Fibroblast of lung (primary cell): ENCODE measurements at regions not wholly inside any gene's neighbourhood (a gene's known extent, or its start where the extent isn't known, plus 50 kb on each side); places are given as distances from the start of the nearest gene placed in this dataset.

Experiments used
- CTCF ChIP-seq, 2 donors: IDR thresholded peaks in 1 of 2; conservative IDR thresholded peaks in 1 of 2; 1 replicate in 1 of 2; 2 replicates in 1 of 2; pipeline ENCODE4 v1.5.1; 2011 to 2012; ENCODE audit warnings: low read length in 2 of 2, control low read depth in 1 of 2, inconsistent platforms in 1 of 2, low read depth in 1 of 2, mild to moderate bottlenecking in 1 of 2
- EZH2 ChIP-seq: IDR thresholded peaks from 2 replicates; pipeline ENCODE4 v1.5.1; 2012; ENCODE audit warnings: low read length, control low read depth, mild to moderate bottlenecking; ENCODE audit errors: missing control alignments

GRCh38 chr9:20048437-20048836 lies 259.6 kb upstream of the SLC24A2 start:
- TF ChIP-seq CTCF (conservative IDR thresholded peaks at IDR 0.05 in 1 of 2, IDR thresholded peaks at IDR 0.05 in 1 of 2; ENCODE audit: low read depth in 1 of 2, low read length in 2 of 2) (no peak), EZH2 (no peak)
